ENCODE measurements at regions not wholly inside any gene's neighbourhood (a gene's known extent, or its start where the extent isn't known, plus 50 kb on each side); places are given as distances from the start of the nearest gene placed in this dataset.

- TF ChIP-seq YY1 (IDR thresholded peaks at IDR 0.05) (no peak), CTCF (IDR thresholded peaks at IDR 0.05; ENCODE audit: low read depth, low read length, missing input control) (no peak), EGR1 (IDR thresholded peaks at IDR 0.05; ENCODE audit: low read depth in 2 of 2) (no peak), MAX (IDR thresholded peaks at IDR 0.05) (no peak), FOXA1 (IDR thresholded peaks at IDR 0.05) (no peak), ZBTB33 (IDR thresholded peaks at IDR 0.05) (no peak), REST (IDR thresholded peaks at IDR 0.05) (no peak), ATF3 (IDR thresholded peaks at IDR 0.05) (no peak), SP1 (IDR thresholded peaks at IDR 0.05) (no peak), JUND (IDR thresholded peaks at IDR 0.05) (no peak), TAF1 (conservative IDR thresholded peaks at IDR 0.05) (no peak), RAD21 (IDR thresholded peaks at IDR 0.05) (no peak), RXRA (IDR thresholded peaks at IDR 0.05) (no peak), FOXA2 (IDR thresholded peaks at IDR 0.05) (no peak)
Measured at GRCh38 chr10:43765516-43765915, 116.8 kb upstream of the ZNF32 start.

Data from liver (tissue), 3 donors.